ENCODE measurements at regions not wholly inside any gene's neighbourhood (a gene's known extent, or its start where the extent isn't known, plus 50 kb on each side); places are given as distances from the start of the nearest gene placed in this dataset.

- TF ChIP-seq CTCF (IDR thresholded peaks at IDR 0.05): no peak
- TF ChIP-seq POLR2A (IDR thresholded peaks at IDR 0.05): no peak
These were observed 60.2 kb upstream of the DGKB start for GRCh38 chr7:14962778-14963177.
